B cell (primary cell): ENCODE measurements at regions not wholly inside any gene's neighbourhood (a gene's known extent, or its start where the extent isn't known, plus 50 kb on each side); places are given as distances from the start of the nearest gene placed in this dataset.

Experiments
- ATAC-seq: fragments of 200-7000 bp; cut with Tn5 transposase; one replicate; pipeline ENCODE4 v1.10.0; 2021; ENCODE audit warnings: low read depth, mild to moderate bottlenecking, moderate number of reproducible peaks, moderate library complexity
- CTCF ChIA-PET: fragments of 350-600 bp; sonication (Branson Sonifier 250); formaldehyde crosslinking; loops from one replicate; lab custom pipeline; 2021; ENCODE audit warnings: antibody characterized with exemption, inconsistent platforms; lab: Charles Lee
- POLR2A ChIA-PET: fragments of 350-600 bp; sonication (Branson Sonifier 250); formaldehyde crosslinking; loops from one replicate; lab custom pipeline; 2021; ENCODE audit warnings: antibody characterized with exemption; lab: Charles Lee
- DNase-seq: peaks from one replicate; pipeline ENCODE4 v3.0.0; 2013
- H2AFZ ChIP-seq: 2 replicates; pipeline ENCODE4 v1.6.1; 2012; ENCODE audit warnings: mild to moderate bottlenecking, low read depth, low read length; ENCODE audit not compliant: insufficient read depth, poor library complexity, severe bottlenecking
- H3K27ac ChIP-seq, 2 donors: 1 replicate in 1 of 2; 2 replicates in 1 of 2; pipeline ENCODE4 v1.5.1; 2012 to 2013; ENCODE audit warnings: low read length in 2 of 2, mild to moderate bottlenecking in 2 of 2, moderate library complexity in 1 of 2
- H3K27me3 ChIP-seq, 4 experiments: fragments of 200-600 bp in 1 of 4; sonication (generic) in 1 of 4; replicated peaks in 1 of 4; 1 replicate in 2 of 4; 2 replicates in 2 of 4; pipeline versions ENCODE4 v1.6.1 to v1.7.0; 2013 to 2016; ENCODE audit warnings: low read length in 3 of 4, mild to moderate bottlenecking in 2 of 4, mixed read lengths in 1 of 4, moderate library complexity in 1 of 4; ENCODE audit not compliant: insufficient read depth in 4 of 4, control insufficient read depth in 3 of 4; ENCODE audit errors: control extremely low read depth in 1 of 4
- H3K36me3 ChIP-seq, 2 experiments: replicated peaks in 1 of 2; 1 replicate in 1 of 2; 2 replicates in 1 of 2; pipeline versions ENCODE4 v1.6.1 to v1.7.1; 2013; ENCODE audit warnings: low read length in 1 of 2; ENCODE audit not compliant: insufficient read depth in 2 of 2, control insufficient read depth in 1 of 2; ENCODE audit errors: control extremely low read depth in 1 of 2, extremely low read depth in 1 of 2
- H3K4me1 ChIP-seq, 2 donors: fragments of 200-600 bp in 1 of 2; sonication (generic) in 1 of 2; 1 replicate in 1 of 2; 2 replicates in 1 of 2; pipeline versions ENCODE4 v1.5.1 to v1.6.1; 2013 to 2017; ENCODE audit warnings: low read length in 2 of 2; ENCODE audit not compliant: control insufficient read depth in 2 of 2, insufficient read depth in 2 of 2
- H3K4me2 ChIP-seq: replicated peaks from 2 replicates; pipeline ENCODE3; 2012; ENCODE audit warnings: mild to moderate bottlenecking, low read depth, low read length; ENCODE audit not compliant: poor library complexity, severe bottlenecking
- H3K4me3 ChIP-seq, 5 experiments: fragments of 200-600 bp in 1 of 5; sonication (generic) in 1 of 5; 1 replicate in 3 of 5; 2 replicates in 2 of 5; pipeline versions ENCODE4 v1.5.1 to v1.7.0; 2011 to 2016; ENCODE audit warnings: low read length in 4 of 5, mild to moderate bottlenecking in 4 of 5, low read depth in 2 of 5, control low read depth in 1 of 5, moderate library complexity in 1 of 5; ENCODE audit not compliant: insufficient read depth in 1 of 5; ENCODE audit errors: control extremely low read depth in 1 of 5, extremely low read depth in 1 of 5
- H3K79me2 ChIP-seq: fragments of 200-600 bp; sonication (generic); one replicate; pipeline ENCODE4 v1.6.0; 2016; ENCODE audit warnings: low read length; ENCODE audit not compliant: control insufficient read depth, insufficient read depth
- H3K9ac ChIP-seq: fragments of 200-600 bp; sonication (generic); 2 replicates; pipeline ENCODE4 v1.6.1; 2017; ENCODE audit warnings: mild to moderate bottlenecking, low read length, moderate library complexity
- H3K9me3 ChIP-seq, 3 donors: one replicate each; pipeline versions ENCODE4 v1.6.1 to v1.7.1; 2013; ENCODE audit warnings: low read length in 2 of 3; ENCODE audit not compliant: control insufficient read depth in 2 of 3, insufficient read depth in 1 of 3; ENCODE audit errors: control extremely low read depth in 1 of 3
- H4K20me1 ChIP-seq: 2 replicates; pipeline ENCODE4 v1.6.0; 2012; ENCODE audit warnings: mild to moderate bottlenecking, low read length; ENCODE audit not compliant: insufficient read depth, control insufficient read depth, poor library complexity, severe bottlenecking
- H3K27ac Mint-ChIP-seq: one replicate; pipeline ENCODE4 v1.8.0; 2021; ENCODE audit warnings: mixed read lengths
- H3K27me3 Mint-ChIP-seq: one replicate; pipeline ENCODE4 v1.8.0; 2021; ENCODE audit warnings: mixed read lengths
- H3K4me1 Mint-ChIP-seq: one replicate; pipeline ENCODE4 v1.8.0; 2021; ENCODE audit warnings: mixed read lengths
- H3K4me3 Mint-ChIP-seq: one replicate; pipeline ENCODE4 v1.8.0; 2021; ENCODE audit warnings: mixed read lengths
- H3K9me3 Mint-ChIP-seq: one replicate; pipeline ENCODE4 v1.8.0; 2022; ENCODE audit warnings: mixed read lengths; ENCODE audit not compliant: insufficient read depth
- CTCF ChIP-seq: fragments of 200-600 bp; IDR thresholded peaks from one replicate; pipeline ENCODE4 v1.8.0; 2022; ENCODE audit warnings: antibody characterized with exemption, mild to moderate bottlenecking
- EZH2 ChIP-seq: IDR thresholded peaks from 2 replicates; pipeline ENCODE4 v1.6.1; 2012; ENCODE audit warnings: borderline replicate concordance, low read depth, mild to moderate bottlenecking, moderate library complexity, low read length; ENCODE audit not compliant: insufficient read depth, poor library complexity, severe bottlenecking
- WGBS: methylation state at CpG from one replicate; pipeline ENCODE4 v1.1.5; 2013; ENCODE audit warnings: missing lambda C conversion rate; ENCODE audit not compliant: insufficient coverage; 5-methylcytosine and 5-hydroxymethylcytosine counted together
- intact Hi-C: fragments of 100-400 bp; cut with micrococcal nuclease; formaldehyde crosslinking; loops from one replicate; pipeline ENCODE4 v1.10.0; 2022

GRCh38 chr14:65173973-65174693 is 71.8 kb upstream of the MAX start:
- intact Hi-C loops, result no loop called here
- H3K4me2 ChIP-seq, result no peak overlapping the region

More at GRCh38 chr14:65173973-65174693, 71.8 kb upstream of the MAX start:
- peak overlapping the region; percentile 1 for H3K27ac Mint-ChIP-seq
- H3K4me3 Mint-ChIP-seq, result no peak overlapping the region
- Histone ChIP-seq H4K20me1 (no peaks in the 10 kb centered on the region), H3K9ac (no peak overlapping the region), H3K27ac (no peak overlapping the region), H3K4me1 (peaks cover 10 to 20% of the 10 kb centered on the region in 2 donors), H3K27me3 (no peaks in the 10 kb centered on the region), H3K9me3 (no peaks in the 10 kb centered on the region), H3K36me3 (no peaks in the 10 kb centered on the region), H2AFZ (no peak overlapping the region), H3K79me2 (no peaks in the 10 kb centered on the region), H3K4me3 (no peak overlapping the region)
- no peaks in the 10 kb centered on the region for H3K27me3 Mint-ChIP-seq
- H3K4me1 Mint-ChIP-seq, result peaks cover 39% of the 10 kb centered on the region
- ChIA-PET CTCF (interaction anchor here (0.7 to 1.4 kb wide), 3 partner anchors 10 to 130 kb away, joined by 3 to 9 read pairs (median 5); no protein-coding TSS in a partner anchor), POLR2A (interaction anchor here (0.6 kb wide), 1 partner anchor 537 kb away, joined by 13 read pairs; no protein-coding TSS in a partner anchor)
- no peaks in the 10 kb centered on the region for H3K9me3 Mint-ChIP-seq
- no peak for TF ChIP-seq EZH2
- TF ChIP-seq CTCF, result no peak
- DNase-seq (no peak), ATAC-seq (no peak)
- WGBS, result 81% methylated on average over 11 of the region's 13 CpGs
